K562 (cell line): ENCODE measurements at regions not wholly inside any gene's neighbourhood (a gene's known extent, or its start where the extent isn't known, plus 50 kb on each side); places are given as distances from the start of the nearest gene placed in this dataset.

Source experiments
- BDP1 ChIP-seq: IDR thresholded peaks from 3 replicates; pipeline ENCODE4 v1.6.1; 2011; ENCODE audit not compliant: insufficient read length, insufficient read depth
- CHD7 ChIP-seq: fragments of 200-600 bp; sonication (generic); IDR thresholded peaks from one replicate; pipeline ENCODE4 v1.6.1; 2012; ENCODE audit warnings: mild to moderate bottlenecking, low read depth, low read length, inconsistent platforms
- DEAF1 ChIP-seq: fragments of 450-650 bp; formaldehyde crosslinking; IDR thresholded peaks from 2 replicates; pipeline ENCODE4 v1.4.0; 2020; ENCODE audit warnings: mild to moderate bottlenecking, moderate library complexity
- HCFC1 ChIP-seq: IDR thresholded peaks from 2 replicates; pipeline ENCODE4 v1.6.1; 2012; ENCODE audit warnings: low read depth, low read length, improper control_type of control experiment
- PHB2 ChIP-seq: fragments of 450-650 bp; IDR thresholded peaks from 2 replicates; pipeline ENCODE4 v1.6.1; 2017; ENCODE audit warnings: low read depth
- PHTF2 ChIP-seq: fragments of 250-450 bp; sonication (Bioruptor Pico); IDR thresholded peaks from 2 replicates; pipeline ENCODE4 v1.5.0; 2021; ENCODE audit warnings: mild to moderate bottlenecking
- PKNOX1 ChIP-seq: fragments of 450-650 bp; IDR thresholded peaks from 2 replicates; pipeline ENCODE4 v1.6.1; 2016
- RAD21 ChIP-seq, 2 experiments: fragments of 250-450 bp in 1 of 2; fragments of 450-650 bp in 1 of 2; sonication (Bioruptor Pico) in 1 of 2; formaldehyde crosslinking in 1 of 2; IDR thresholded peaks in 1 of 2; conservative IDR thresholded peaks in 1 of 2; 2 replicates each; pipeline versions ENCODE4 v1.4.0 to v1.8.0; 2020 to 2022; ENCODE audit warnings: mild to moderate bottlenecking in 2 of 2, moderate library complexity in 1 of 2
- RFX7 ChIP-seq: fragments of 250-450 bp; sonication (Bioruptor Pico); IDR thresholded peaks from 2 replicates; pipeline ENCODE4 v1.5.1; 2021; ENCODE audit warnings: mild to moderate bottlenecking
- RNF2 ChIP-seq: sonication (generic); IDR thresholded peaks from 2 replicates; pipeline ENCODE4 v1.6.1; 2016
- SPI1 ChIP-seq: IDR thresholded peaks from 2 replicates; pipeline ENCODE4 v1.6.1; 2011; ENCODE audit warnings: low read depth, low read length, control low read depth, borderline replicate concordance
- ZNF274 ChIP-seq: IDR thresholded peaks from 2 replicates; pipeline ENCODE4 v1.6.1; 2011; ENCODE audit warnings: low read depth, mild to moderate bottlenecking, low read length, moderate library complexity, borderline replicate concordance

DNA sequence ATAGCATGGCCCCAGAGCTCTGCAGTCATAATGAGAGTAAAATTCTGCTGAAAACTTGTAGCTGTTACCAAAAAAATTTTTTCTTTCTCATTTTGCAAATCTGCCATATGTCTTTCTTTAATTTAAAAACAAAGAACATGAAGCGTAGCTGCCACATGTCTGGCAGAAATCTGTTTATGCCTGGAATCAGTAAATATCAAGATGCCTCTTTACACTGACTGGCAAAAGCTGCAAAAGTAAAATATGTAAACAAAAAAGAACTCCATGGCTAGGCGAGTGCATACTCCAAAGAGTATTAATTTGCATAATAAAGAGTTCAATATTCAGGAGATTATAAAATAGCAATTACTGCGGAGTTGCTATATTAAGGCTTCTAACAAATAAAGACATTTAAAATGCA lies 130.9 kb upstream of the SP8 start (continued):
- TF ChIP-seq CHD7 = no peak
- TF ChIP-seq RAD21 (CRISPR knock-in tag; conservative IDR thresholded peaks at IDR 0.05 in 1 of 2, IDR thresholded peaks at IDR 0.05 in 1 of 2) = no peak
- TF ChIP-seq PHTF2 = no peak
- TF ChIP-seq RNF2 = no peak
- no peak for TF ChIP-seq RFX7 (CRISPR knock-in tag)
- TF ChIP-seq SPI1 = no peak
- no peak for TF ChIP-seq PKNOX1
- TF ChIP-seq BDP1 = no peak
- TF ChIP-seq PHB2 = no peak
- TF ChIP-seq HCFC1 = no peak
- no peak for TF ChIP-seq DEAF1 (CRISPR knock-in tag)
- TF ChIP-seq ZNF274 = no peak
